H1 (cell line): ENCODE measurements at regions not wholly inside any gene's neighbourhood (a gene's known extent, or its start where the extent isn't known, plus 50 kb on each side); places are given as distances from the start of the nearest gene placed in this dataset.

Source experiments
- CBX5 ChIP-seq: fragments of 300-800, 300-1000 bp; sonication (generic); IDR thresholded peaks from 2 replicates; pipeline ENCODE4 v1.7.1; 2016; ENCODE audit warnings: antibody characterized with exemption, low read length, low read depth
- CEBPB ChIP-seq: IDR thresholded peaks from 2 replicates; pipeline ENCODE4 v1.6.1; 2012; ENCODE audit warnings: low read depth, low read length
- CHD7 ChIP-seq: fragments of 300-600 bp; sonication (generic); IDR thresholded peaks from 2 replicates; pipeline ENCODE4 v1.7.1; 2012; ENCODE audit warnings: low read length, moderate library complexity, mild to moderate bottlenecking, inconsistent platforms; ENCODE audit not compliant: insufficient replicate concordance
- CREB1 ChIP-seq: IDR thresholded peaks from 2 replicates; pipeline ENCODE4 v1.6.1; 2012; ENCODE audit warnings: inconsistent platforms
- CTBP2 ChIP-seq: IDR thresholded peaks from 2 replicates; pipeline ENCODE4 v1.7.0; 2011; ENCODE audit warnings: borderline replicate concordance, mild to moderate bottlenecking, moderate library complexity, mixed read lengths, low read length; ENCODE audit not compliant: insufficient read depth, insufficient read length
- KDM1A ChIP-seq: fragments of 200-600, 300-600 bp; sonication (generic); IDR thresholded peaks from 2 replicates; pipeline ENCODE4 v1.7.1; 2016; ENCODE audit warnings: mild to moderate bottlenecking, low read length, borderline replicate concordance
- RBBP5 ChIP-seq: IDR thresholded peaks from 2 replicates; pipeline ENCODE4 v1.7.1; 2012; ENCODE audit warnings: low read depth, mild to moderate bottlenecking, inconsistent platforms, low read length, moderate library complexity, borderline replicate concordance
- SAP30 ChIP-seq: fragments of 300-600 bp; sonication (generic); IDR thresholded peaks from 2 replicates; pipeline ENCODE4 v1.7.1; 2012; ENCODE audit warnings: low read length, moderate library complexity, mild to moderate bottlenecking, inconsistent platforms; ENCODE audit not compliant: insufficient read depth, insufficient replicate concordance
- SIN3A ChIP-seq, 2 experiments: IDR thresholded peaks in 1 of 2; conservative IDR thresholded peaks in 1 of 2; 2 replicates each; pipeline ENCODE4 v1.6.1; 2011 to 2012; ENCODE audit warnings: low read length in 2 of 2, improper control_type of control experiment in 1 of 2, low read depth in 1 of 2, mild to moderate bottlenecking in 1 of 2
- SP1 ChIP-seq: IDR thresholded peaks from 2 replicates; pipeline ENCODE4 v1.6.1; 2011; ENCODE audit warnings: low read depth, low read length
- TAF1 ChIP-seq: IDR thresholded peaks from 2 replicates; pipeline ENCODE4 v1.6.1; 2011; ENCODE audit warnings: mild to moderate bottlenecking, low read depth, low read length

- no peak for TF ChIP-seq CHD7
- TF ChIP-seq CREB1 = no peak
- no peak for TF ChIP-seq CBX5
- TF ChIP-seq TAF1 = no peak
- TF ChIP-seq CTBP2 = no peak
- no peak for TF ChIP-seq SP1
- no peak for TF ChIP-seq KDM1A
- TF ChIP-seq CEBPB = no peak
- TF ChIP-seq RBBP5 = no peak
- TF ChIP-seq SIN3A (conservative IDR thresholded peaks at IDR 0.05 in 1 of 2, IDR thresholded peaks at IDR 0.05 in 1 of 2; ENCODE audit: low read depth in 1 of 2, low read length in 2 of 2) = no peak
- no peak for TF ChIP-seq SAP30
Measured at GRCh38 chr2:226300196-226300886, 499.3 kb downstream of the IRS1 start (continued).
